Lower lobe of right lung (tissue), 2 donors: ENCODE measurements at regions not wholly inside any gene's neighbourhood (a gene's known extent, or its start where the extent isn't known, plus 50 kb on each side); places are given as distances from the start of the nearest gene placed in this dataset.

Experiments
- ATAC-seq, 2 donors: fragments of 200-7000 bp; cut with Tn5 transposase; one replicate each; pipeline ENCODE4 v1.9.1; 2020 to 2022; ENCODE audit warnings: mild to moderate bottlenecking in 2 of 2, moderate library complexity in 2 of 2
- DNase-seq: peaks from one replicate; pipeline ENCODE4 v3.0.0-alpha.2; 2020
- H3K27ac ChIP-seq: fragments of 200-600 bp; one replicate; pipeline ENCODE4 v1.8.0; 2022
- H3K27me3 ChIP-seq: fragments of 200-600 bp; one replicate; pipeline ENCODE4 v1.8.0; 2022; ENCODE audit warnings: low read depth
- H3K36me3 ChIP-seq: fragments of 200-600 bp; one replicate; pipeline ENCODE4 v1.8.0; 2022; ENCODE audit warnings: mild to moderate bottlenecking
- H3K4me1 ChIP-seq: fragments of 200-600 bp; one replicate; pipeline ENCODE4 v1.8.0; 2022
- H3K4me3 ChIP-seq: fragments of 200-600 bp; one replicate; pipeline ENCODE4 v1.8.0; 2022; ENCODE audit warnings: mild to moderate bottlenecking
- H3K9me3 ChIP-seq: fragments of 200-600 bp; one replicate; pipeline ENCODE4 v1.8.0; 2022
- CTCF ChIP-seq: fragments of 200-600 bp; IDR thresholded peaks from one replicate; pipeline ENCODE4 v1.8.0; 2022; ENCODE audit warnings: antibody characterized with exemption, mild to moderate bottlenecking
- intact Hi-C: fragments of 100-400 bp; cut with DNase I; formaldehyde crosslinking; loops from one replicate; pipeline ENCODE4 v1.11.0; 2022
- donor health status: DM: no; HTN: yes; CAD: no; lungs with severe emphysema.

- ATAC-seq (no peak), DNase-seq (no peak)
- no peaks in the 10 kb centered on the region for H3K9me3 ChIP-seq
- intact Hi-C loops = no loop called here
- H3K4me3 ChIP-seq = no peak overlapping the region
- H3K27me3 ChIP-seq = no peaks in the 10 kb centered on the region
- no peaks in the 10 kb centered on the region for H3K36me3 ChIP-seq
- no peak for TF ChIP-seq CTCF
- no peaks in the 10 kb centered on the region for H3K4me1 ChIP-seq
- H3K27ac ChIP-seq = no peak overlapping the region
Observed at GRCh38 chr18:11307716-11308115, 158.3 kb upstream of the PIEZO2 start.

- Histone ChIP-seq H3K27ac (no peak overlapping the region), H3K9me3 (no peaks in the 10 kb centered on the region), H3K4me1 (no peaks in the 10 kb centered on the region), H3K27me3 (no peaks in the 10 kb centered on the region), H3K36me3 (no peaks in the 10 kb centered on the region), H3K4me3 (no peak overlapping the region)
- DNase-seq = no peak
- no peak for ATAC-seq
- intact Hi-C loops = no loop called here
- no peak for TF ChIP-seq CTCF
Observed at GRCh38 chr18:11305507-11305906, 156.1 kb upstream of the PIEZO2 start.

GRCh38 chr18:11304928-11305327 lies 155.6 kb upstream of the PIEZO2 start:
- no peaks in the 10 kb centered on the region for H3K36me3 ChIP-seq
- ATAC-seq (no peak), DNase-seq (no peak)
- no peak overlapping the region for H3K4me3 ChIP-seq
- intact Hi-C loops = no loop called here
- no peak overlapping the region for H3K27ac ChIP-seq
- TF ChIP-seq CTCF = no peak
- no peaks in the 10 kb centered on the region for H3K4me1 ChIP-seq
- no peaks in the 10 kb centered on the region for H3K27me3 ChIP-seq
- H3K9me3 ChIP-seq = no peaks in the 10 kb centered on the region

GRCh38 chr18:11296946-11297345 lies 147.6 kb upstream of the PIEZO2 start:
- DNase-seq = no peak
- no peak overlapping the region for H3K4me3 ChIP-seq
- H3K9me3 ChIP-seq = no peaks in the 10 kb centered on the region
- intact Hi-C loops = no loop called here
- no peak for TF ChIP-seq CTCF
- H3K36me3 ChIP-seq = no peaks in the 10 kb centered on the region
- ATAC-seq = no peak
- H3K4me1 ChIP-seq = no peaks in the 10 kb centered on the region
- H3K27ac ChIP-seq = no peak overlapping the region
- H3K27me3 ChIP-seq = no peaks in the 10 kb centered on the region

GRCh38 chr18:11293794-11294193 lies 144.4 kb upstream of the PIEZO2 start:
- no peaks in the 10 kb centered on the region for H3K36me3 ChIP-seq
- no peak overlapping the region for H3K4me3 ChIP-seq
- intact Hi-C loops = no loop called here
- TF ChIP-seq CTCF = no peak
- DNase-seq (no peak), ATAC-seq (no peak)
- no peaks in the 10 kb centered on the region for H3K9me3 ChIP-seq
- H3K27me3 ChIP-seq = no peaks in the 10 kb centered on the region
- no peaks in the 10 kb centered on the region for H3K4me1 ChIP-seq
- no peak overlapping the region for H3K27ac ChIP-seq

GRCh38 chr18:11290786-11291185 lies 141.4 kb upstream of the PIEZO2 start:
- DNase-seq (no peak), ATAC-seq (no peak)
- intact Hi-C loops = no loop called here
- Histone ChIP-seq H3K4me3 (no peak overlapping the region), H3K9me3 (no peaks in the 10 kb centered on the region), H3K4me1 (no peaks in the 10 kb centered on the region), H3K27me3 (no peaks in the 10 kb centered on the region), H3K36me3 (no peaks in the 10 kb centered on the region), H3K27ac (no peak overlapping the region)
- TF ChIP-seq CTCF = no peak
